ENCODE measurements at regions not wholly inside any gene's neighbourhood (a gene's known extent, or its start where the extent isn't known, plus 50 kb on each side); places are given as distances from the start of the nearest gene placed in this dataset.

DNA sequence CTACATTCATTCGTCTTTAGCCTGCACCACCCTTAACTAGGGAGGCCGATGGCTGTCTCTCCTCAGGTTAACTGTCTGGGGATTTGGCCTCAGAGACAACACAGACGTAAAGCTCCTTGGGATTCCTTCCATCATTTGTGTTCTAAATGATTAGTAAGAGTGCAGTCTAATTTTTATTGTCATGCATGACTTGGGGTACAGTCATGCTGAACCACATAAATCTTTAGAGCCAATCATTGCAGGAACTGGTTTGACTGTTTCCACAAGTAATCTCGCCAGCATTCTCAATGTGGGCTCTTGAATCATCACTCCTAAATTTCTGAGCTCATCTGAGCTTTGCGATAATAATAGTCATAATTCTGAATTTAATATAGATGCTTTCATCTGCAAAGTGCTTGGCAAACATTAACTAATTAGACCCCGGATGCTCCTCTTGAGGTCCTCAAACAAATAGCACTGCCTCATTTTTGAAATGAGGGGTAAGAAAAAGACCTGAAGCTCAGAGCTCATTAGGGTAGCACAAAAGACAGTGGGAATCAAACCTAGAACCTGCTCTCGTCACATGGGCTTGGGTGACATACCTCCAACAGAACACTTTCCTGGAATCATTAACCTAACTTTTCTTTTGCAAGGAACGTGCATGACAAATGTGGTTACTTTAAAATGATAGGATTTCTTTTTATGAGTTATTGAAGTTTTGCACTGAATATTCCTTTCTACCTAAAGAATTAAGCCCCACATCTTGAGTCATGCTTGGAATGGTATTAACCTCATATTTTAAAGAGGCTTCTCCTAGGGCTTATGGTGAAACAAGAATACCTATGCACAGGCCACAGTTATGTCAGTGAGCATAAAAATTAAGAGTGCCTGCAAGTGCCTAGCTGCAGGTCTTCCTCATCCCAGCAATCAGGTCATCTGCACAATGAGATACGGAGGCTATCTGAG is 118.9 kb upstream of the NRP1 start:
- DNase-seq = no peak

DNA sequence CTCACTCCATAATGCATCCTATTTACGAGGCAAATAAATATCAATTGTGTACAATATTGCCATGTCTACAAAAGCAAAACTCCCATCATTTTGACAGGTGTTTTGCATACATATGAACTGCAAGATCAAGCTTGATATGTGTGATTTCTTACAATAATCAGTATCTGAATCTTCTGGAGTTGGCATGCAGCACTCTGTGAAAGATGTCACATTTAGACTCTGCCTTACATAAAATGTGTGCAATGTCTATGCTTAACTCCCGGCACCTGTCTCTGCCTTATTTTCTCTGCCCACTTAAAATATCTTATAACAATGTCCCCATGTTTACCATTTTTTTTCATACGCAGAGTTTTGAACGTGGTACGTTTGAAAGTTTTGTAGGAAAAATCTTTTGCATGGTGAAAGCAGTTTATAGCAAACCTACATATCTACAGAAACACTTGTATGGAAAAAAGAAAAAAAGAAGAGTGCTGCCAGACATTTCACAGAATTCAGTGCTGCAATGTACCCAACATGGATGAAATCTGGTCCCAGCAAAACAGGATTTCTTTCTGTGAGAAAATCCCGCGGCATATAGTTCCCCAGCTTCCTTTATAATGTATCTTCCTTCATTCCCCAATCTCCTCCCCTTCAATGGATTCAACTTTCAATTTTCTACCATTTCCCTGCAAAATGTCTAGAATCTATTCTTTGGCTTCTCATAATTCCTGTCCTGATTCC is 114.1 kb upstream of the NRP1 start:
- no peak for DNase-seq

DNA sequence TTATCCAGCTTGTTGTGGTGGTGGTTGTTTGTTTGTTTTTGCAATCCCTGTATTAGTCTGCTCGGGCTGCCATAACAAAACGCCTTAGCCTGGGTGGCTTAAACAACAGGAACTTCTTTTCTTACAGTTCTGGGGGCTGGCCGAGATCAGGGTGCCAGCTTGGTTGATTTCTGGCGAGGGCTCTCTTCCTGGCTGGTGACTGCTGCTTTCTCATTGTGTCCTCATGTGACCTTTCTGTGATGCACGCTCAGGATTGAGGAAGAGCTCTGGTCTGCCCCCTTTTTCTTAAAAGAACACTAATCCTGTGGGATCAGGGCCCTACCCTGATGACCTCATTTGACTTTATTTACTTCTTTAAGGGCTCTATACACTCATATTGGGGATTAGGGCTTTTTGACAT is 107.1 kb upstream of the NRP1 start:
- DNase-seq = no peak

- no peak for DNase-seq
These were observed 100.5 kb upstream of the NRP1 start for GRCh38 chr10:33434933-33435332.

DNA sequence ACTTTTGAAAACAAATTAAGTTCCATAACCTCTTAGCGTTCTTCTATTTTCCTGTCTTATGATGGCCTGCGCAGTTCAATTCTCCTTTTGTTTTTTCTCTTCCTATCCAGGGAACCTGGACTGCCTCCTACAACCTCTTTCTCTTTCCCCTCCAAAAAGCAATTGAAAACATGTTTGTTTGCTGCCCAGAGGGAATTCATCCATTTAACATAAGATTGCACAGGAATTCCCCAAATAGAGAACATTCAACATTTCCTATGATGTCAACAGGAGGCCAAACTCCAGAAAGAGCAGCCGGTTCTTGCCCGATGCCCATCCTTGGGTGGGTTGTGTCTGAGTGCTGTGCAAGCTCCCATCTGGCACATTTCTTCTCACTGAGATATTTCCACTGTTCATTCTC is 94.2 kb upstream of the NRP1 start:
- no peak for DNase-seq

GRCh38 chr10:33423154-33423529 is 88.7 kb upstream of the NRP1 start:
- peak; percentile 61 for DNase-seq

DNA sequence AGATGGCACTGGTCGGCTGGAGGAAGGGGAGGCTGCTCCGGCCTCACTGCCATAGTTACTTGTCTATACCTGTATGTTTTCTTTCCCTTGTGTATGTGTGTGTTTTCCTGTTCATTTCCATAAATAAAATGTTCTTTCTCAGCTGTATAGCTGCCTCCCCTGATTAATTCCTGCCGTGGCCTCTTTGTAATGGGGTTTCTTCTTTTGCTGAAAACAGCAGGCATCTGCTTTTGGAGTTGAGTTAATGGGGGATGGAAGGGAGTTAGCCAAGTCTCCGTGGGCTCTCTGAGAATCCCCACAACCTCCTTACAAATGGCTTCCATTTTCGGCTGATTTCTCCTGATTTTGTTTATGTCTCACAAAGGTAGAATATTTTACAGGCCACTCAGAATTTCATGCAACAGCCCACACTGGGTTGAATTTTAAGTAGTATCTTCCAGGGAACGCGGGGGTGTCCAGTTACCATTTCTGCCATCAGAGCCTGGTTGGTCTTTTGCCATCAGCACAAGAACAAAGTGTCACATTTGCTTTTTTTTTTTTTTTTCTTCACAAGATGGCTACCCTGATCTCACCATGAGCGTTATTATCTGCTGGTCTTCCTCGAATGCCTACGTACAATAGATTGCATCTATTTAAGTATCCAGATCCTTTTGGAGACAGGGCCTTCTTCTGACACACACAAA is 88.1 kb upstream of the NRP1 start:
- DNase-seq = peak; percentile 31

- DNase-seq = peak; percentile 11
These were observed 87.5 kb upstream of the NRP1 start for GRCh38 chr10:33421789-33422462.

DNA sequence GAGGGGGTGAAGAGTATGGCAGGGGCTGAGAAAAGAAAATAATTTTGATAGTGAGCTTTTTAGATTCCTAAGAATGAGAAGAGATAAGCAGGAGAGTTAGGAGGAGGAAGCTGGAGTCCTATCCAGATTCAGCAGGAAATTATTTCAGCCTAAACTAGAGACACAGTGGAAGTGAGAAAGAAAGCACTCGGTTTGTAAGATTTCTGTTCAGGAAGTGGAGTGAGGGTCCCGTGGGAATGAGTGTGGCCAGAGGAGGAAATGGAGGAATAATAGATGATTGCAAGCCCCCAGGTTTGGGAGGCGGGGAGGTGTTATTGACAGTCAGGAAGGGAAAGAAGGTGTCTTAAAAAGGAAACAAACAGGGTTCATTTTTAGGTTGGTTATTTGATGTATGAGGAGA is 84.8 kb upstream of the NRP1 start:
- no peak for DNase-seq

- no peak for DNase-seq
These were observed 83.8 kb upstream of the NRP1 start for GRCh38 chr10:33418301-33418700.

DNA sequence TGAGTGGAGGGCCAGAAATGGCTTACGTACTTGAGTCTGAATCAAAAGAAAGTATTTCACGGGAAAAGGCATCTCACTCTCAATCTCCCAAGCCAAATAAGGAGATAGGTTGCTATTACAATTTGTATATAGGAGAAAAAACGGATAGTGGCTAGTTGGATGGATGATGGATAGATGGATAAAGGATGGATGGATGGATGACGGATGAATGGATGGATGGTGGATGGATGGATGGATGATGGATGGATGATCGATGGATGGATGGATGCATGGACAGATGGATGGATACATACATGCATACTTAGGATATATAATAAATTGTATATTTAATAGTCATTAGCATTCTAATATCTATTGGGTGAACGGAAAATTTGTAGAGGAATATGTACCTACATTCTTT is 82.2 kb upstream of the NRP1 start:
- no peak for DNase-seq

DNA sequence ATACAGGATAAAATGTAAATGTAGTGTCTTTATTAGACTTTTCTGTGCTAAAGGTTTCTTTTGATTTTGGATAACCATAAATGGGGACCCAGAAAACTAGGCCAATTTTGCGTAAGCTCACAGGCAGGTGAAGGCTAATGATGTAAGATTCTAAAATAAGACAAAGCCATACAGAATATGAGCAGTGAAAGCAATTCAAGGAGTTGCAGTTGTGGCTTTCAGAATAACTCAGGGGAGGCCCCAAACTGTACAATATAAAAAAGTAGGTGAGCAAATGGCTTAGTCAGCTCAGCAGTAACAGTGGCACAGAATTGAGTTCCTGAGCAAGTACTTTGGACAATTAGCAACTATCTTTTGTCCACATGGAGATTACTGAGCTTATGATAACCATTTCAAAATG is 81.7 kb upstream of the NRP1 start:
- DNase-seq = no peak

DNA sequence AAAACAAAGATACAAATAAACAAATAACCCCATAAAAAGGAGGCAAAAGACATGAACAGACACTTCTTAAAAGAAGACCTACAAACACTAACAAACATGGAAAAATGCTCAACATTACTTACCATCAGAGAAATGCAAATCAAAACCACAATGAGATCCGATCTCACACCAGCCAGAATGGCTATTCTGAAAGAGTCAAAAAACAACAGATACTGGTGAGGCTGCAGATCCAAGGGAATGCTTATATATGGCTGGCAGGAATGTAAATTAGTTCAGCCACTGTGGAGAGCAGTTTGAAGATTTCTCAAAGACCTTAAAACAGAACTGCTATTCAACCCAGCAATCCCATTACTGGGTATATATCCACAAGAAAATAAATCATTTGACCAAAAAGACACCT is 80.4 kb upstream of the NRP1 start:
- no peak for DNase-seq

DNA sequence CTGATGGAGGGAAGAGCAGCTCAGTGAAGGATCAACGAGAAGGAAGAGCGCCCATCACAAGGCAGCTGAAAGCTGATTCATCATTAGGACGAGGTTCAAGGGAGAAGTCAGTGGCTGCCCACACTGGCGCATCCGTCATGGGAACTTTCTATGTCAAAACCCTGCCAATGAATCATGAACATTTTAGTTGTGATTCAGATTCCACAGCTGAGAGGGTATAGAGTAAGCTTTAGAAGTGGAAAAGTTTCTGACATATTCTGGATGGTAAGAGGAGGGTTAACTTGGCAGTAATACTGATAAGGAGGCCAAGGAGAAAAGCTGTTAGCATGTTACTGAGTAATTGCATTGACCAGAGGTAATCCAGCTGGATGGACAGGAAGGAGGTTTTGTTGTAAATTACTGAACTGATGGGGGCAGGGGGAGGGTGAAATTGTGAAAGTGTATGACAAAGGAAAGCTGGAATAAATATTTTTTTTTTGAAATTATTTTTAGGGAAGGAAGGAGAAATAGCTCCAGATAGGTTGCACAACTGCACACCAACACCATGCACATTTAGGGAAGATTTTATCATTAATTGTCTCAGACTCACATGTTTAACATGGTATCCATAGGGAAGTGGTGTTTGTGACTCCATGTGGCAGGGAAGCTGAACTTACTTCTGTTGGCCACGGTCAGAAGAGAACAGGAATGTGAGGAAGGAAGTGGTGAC is 78.3 kb upstream of the NRP1 start:
- DNase-seq = no peak

GRCh38 chr10:33412241-33412640 is 77.8 kb upstream of the NRP1 start:
- no peak for DNase-seq

DNA sequence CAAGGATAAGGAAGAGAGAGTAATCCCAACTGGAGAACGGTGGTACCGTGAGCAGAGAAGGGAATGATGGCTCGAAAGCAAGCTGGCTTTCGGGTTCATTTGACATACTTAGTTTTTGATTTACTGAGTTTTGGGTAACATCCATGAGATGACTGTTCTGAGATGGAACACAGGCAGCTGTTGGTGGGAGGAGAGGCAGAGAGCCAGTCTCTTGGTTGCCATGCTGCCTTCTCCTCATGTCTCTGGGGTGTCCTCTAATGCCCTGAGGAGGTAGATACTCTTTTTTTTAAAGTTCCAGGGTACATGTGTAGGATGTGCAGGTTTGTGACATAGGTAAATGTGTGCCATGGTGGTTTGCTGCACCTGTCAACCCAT is 76.4 kb upstream of the NRP1 start:
- no peak for DNase-seq

DNA sequence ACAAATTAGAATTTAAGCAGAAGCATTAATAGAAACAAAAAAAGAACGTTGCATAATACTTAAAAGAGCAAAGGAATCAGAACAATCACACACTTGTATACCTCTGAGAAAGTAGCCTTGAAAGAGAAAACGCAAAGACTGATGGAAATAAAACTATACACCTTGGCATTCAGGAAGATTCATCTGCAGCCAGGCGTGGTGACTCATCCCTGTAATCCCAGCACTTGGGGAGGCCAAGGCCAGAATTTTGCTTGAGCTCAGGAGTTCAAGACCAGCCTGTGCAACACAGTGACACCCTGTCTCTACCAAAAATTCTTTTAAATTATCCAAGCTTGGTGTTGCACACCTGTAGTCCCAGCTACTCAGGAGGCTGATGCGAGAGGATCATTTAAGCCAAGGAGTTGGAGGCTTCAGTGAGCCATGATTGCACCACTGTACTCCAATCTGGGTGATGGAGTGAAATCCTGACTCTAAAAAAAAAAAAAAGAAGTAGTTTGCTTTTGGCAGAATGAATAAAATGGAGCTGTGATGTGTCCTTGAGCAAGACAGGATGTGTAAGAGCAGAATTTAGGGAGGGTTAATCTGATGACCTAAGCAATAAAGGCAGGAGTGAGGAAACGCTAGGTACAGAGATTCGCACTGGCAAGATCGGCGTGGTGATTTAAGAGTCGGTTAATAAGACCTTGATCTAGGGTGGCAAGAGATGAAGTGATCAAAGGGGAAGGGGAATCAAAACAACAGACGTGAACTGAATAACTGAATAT is 75.8 kb upstream of the NRP1 start:
- no peak for DNase-seq

- DNase-seq = no peak
These were observed 72.1 kb upstream of the NRP1 start for GRCh38 chr10:33406596-33406995.

DNA sequence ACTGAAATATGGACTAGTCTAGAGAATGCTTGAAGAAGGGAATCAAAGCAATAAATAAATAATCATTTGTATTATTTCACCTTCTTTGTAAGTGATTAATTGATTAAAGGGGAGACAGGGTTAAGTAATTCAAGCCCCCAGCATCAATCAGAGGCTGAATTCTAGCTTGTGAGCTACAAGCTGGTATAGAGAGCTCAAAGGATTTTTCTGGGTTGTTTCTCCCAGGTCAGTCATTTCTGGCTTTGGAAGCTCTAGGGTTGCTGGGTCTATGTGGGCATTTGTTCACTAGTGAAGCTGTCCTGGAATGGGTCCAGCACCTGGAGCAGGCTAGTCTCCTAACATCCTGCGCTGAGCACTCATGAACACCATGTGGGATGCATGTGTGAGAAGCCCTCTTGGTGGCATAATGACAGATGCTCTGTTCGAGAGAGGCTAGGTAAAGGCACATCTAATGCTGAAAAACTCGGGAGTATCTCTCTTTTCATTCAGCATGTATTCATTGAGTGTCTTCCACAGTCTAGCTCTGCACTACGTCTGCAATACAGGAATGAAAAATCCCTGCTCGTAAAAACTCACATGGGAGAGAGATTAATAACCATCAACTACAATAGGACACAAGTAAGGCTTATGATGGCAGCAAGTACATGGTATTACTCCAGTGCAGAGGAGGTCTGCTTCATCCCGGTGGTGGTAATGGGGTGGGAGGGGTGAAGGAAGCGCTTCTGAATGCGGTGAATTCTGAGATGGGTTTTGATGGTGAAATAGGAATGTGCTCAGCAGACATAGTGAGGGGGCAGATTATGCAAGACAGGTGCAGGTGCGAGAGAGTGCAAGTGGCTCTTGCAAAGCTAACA is 68.0 kb upstream of the NRP1 start:
- DNase-seq = no peak

DNA sequence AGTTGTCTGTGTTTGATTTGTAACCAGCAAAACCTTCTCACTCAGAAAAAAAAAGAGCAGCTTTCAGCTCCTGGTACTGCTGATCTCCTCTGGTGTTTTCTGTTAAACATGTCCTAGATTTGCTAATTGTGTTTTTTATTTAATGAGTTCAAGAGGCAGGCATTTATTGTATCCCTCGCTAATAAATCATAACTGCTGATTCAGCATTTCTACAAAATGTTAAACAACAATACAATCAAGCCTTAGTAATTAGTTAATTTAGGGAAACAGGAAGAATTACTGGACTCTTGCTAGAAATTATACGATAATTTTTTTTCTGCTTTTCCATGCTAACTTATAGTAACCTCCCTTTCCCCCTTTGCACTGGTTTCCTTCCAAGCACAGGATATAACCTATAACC is 66.8 kb upstream of the NRP1 start:
- DNase-seq = no peak

DNA sequence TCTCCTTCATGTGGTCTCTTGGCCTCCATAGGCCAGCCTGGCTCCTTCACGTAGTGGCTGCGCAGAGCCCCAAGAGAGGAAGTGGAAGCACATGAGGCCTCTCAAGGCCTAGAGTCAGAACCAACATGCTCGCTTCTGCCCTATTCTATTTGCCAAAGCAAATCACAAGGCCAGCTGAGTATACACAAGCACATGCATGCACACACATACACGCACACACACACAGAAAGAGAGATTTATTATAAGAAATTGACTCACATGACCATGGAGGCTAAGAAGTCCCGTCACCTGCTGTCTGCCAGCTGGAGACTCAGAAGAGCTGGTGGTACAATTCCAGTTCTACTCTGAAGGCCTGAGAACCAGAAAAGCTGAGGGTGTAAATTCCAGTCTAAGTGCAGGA is 64.3 kb upstream of the NRP1 start:
- DNase-seq = no peak
